UCSD-AML1 (cell line): ENCODE measurements at regions not wholly inside any gene's neighbourhood (a gene's known extent, or its start where the extent isn't known, plus 50 kb on each side); places are given as distances from the start of the nearest gene placed in this dataset.
"Not testable (repeated sequence)": the region's sequence is repeated elsewhere in the genome, so short reads cannot be mapped to it uniquely, and the experiment has no call there.

Experiments
- DNase-seq: peaks from one replicate; lab custom pipeline; 2025; ENCODE audit not compliant: unreplicated experiment; lab: John Stamatoyannopoulos, UW

GRCh38 chr22:35178446-35178845 is 78.8 kb upstream of the HMGXB4 start:
- no peak for DNase-seq

- DNase-seq, result no peak
Observed at GRCh38 chr22:35183917-35184316, 73.4 kb upstream of the HMGXB4 start.

- no peak for DNase-seq
Observed at GRCh38 chr22:35186492-35186891, 70.8 kb upstream of the HMGXB4 start.

- DNase-seq, result not testable (repeated sequence)
Observed at GRCh38 chr22:35188930-35189329, 68.4 kb upstream of the HMGXB4 start.

DNA sequence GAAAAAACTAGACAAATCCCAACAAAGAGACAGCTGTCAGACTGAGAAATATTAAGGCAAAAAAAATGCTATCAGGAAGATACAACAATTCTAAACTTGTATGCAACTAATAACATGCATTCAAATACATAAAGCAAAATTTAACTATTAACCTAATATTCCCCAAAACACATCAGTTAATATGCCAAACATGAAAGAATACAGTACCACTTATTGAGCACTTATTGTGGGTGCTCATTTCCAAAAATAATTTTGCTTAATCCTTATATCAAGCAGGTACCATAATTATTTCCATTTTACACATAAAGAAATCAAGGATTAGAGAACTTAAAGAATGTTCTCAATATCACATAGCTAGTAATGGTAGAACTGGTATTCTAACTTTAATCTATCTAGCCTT is 67.7 kb upstream of the HMGXB4 start:
- no peak for DNase-seq

GRCh38 chr22:35191412-35191811 is 65.9 kb upstream of the HMGXB4 start:
- DNase-seq, result no peak

DNA sequence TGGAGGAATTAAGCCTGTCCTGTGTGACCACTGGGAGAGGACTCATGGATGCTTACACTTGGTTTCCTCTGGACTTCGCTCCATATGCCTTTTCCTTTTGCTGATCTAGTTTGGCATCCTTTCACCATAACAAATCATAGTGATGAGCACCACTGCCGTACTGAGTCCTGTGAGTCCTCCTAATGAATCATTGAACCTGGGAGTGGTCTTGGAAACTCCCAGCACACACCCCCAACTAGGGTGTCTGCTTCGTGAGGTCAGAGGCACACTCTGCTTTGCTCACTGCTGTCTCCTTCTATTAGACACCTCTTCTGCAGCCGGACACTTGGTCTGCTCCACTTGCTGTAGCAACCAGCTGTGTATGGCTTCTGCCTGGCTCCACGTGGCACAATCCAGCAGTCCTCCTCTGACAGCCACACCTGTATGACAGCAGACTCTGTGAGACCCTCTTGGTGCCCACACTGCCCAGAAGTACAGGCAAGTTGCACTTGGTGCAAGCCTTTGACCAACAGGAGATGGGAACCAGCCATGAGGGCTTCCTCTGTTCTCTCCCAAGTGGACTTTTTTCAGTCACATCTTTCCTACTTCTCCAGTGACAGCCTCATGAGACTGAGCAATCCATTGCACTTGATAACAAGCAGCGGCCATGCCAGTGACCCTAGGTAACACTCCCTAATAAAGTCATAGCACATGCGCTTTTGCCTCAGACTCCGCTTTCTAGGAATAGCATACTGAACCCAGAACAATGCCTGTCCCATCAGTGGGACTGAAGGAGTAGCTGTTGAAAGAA is 65.0 kb upstream of the HMGXB4 start:
- DNase-seq, result no peak

GRCh38 chr22:35195226-35195625 is 62.1 kb upstream of the HMGXB4 start:
- DNase-seq, result no peak

DNA sequence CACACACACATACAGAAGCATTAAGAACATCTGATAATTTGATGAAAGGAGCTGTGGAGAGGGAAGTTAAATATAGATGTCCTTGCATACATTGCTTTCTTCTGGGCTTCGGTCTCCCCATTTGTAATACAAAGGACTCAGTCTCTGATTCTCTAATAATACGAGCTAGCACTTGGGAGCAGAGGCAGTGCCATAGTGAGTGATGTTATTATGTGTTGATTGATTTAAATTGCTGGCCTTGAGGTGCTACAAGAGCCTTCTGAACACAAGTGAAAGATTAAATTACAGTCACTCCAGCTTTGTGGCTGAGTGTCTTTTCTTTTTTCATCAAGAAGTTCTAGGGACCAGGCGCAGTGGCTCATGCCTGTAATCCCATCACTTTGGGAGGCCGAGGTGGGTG is 61.5 kb upstream of the HMGXB4 start:
- no peak for DNase-seq

GRCh38 chr22:35197071-35197470 is 60.2 kb upstream of the HMGXB4 start:
- no peak for DNase-seq

DNA sequence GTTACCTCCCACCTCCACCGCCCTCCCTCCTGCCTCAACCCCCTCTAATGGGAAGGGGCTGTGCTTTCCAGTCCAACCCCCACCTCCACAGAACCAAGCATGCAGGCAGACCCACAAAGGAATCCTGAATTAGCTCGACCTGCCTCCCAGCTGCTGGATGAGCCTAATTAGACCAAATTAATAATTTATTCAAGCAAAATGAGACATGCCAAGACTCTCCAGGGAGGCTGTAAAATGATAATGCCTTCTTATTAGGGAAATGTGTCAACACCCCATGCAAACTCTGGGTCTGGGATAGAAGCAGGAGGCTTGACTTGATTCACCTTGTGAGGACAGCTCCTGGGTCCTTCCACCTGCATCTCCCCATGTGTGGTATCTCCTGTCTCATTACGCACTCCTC is 59.4 kb upstream of the HMGXB4 start:
- DNase-seq, result no peak

GRCh38 chr22:35198738-35199137 is 58.6 kb upstream of the HMGXB4 start:
- no peak for DNase-seq

DNA sequence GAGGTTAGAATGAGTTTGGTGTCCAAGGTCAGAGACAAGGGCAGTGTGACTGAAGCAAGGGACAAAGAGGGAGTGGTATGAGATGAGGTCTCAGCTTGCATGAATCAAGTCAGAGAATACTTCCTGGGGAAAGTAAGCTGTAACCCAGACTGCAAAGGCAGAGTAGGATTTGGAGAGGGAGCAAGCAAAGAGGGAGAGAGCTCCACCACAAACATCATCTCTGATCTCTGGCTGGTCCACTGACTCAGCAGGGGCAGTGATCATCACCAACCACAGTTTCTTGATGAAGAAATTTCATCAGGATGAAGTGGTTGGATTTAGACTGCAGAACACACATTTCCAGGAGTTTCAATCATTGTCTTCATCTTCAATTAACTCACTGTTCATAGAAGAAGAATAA is 54.9 kb upstream of the HMGXB4 start:
- no peak for DNase-seq

DNA sequence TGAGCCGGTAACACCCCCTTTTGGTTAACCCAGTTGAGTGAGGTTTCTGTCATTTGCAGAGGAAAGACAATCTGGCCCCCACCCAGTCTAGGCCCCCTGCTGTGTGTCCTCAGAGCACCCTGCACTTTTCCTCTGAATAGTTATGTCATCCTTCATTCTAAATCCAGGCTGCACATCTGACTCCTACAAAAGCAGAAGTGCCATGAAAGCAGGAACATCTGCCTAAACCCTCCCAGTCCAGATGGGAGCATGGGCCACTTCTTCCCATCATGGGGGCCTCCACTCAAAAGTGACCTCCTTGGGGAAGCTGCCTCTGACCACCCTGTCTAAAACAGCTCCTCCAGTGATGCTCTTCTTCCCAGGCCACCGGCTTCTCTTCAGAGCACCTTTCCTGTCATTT is 53.7 kb upstream of the HMGXB4 start:
- DNase-seq, result no peak

DNA sequence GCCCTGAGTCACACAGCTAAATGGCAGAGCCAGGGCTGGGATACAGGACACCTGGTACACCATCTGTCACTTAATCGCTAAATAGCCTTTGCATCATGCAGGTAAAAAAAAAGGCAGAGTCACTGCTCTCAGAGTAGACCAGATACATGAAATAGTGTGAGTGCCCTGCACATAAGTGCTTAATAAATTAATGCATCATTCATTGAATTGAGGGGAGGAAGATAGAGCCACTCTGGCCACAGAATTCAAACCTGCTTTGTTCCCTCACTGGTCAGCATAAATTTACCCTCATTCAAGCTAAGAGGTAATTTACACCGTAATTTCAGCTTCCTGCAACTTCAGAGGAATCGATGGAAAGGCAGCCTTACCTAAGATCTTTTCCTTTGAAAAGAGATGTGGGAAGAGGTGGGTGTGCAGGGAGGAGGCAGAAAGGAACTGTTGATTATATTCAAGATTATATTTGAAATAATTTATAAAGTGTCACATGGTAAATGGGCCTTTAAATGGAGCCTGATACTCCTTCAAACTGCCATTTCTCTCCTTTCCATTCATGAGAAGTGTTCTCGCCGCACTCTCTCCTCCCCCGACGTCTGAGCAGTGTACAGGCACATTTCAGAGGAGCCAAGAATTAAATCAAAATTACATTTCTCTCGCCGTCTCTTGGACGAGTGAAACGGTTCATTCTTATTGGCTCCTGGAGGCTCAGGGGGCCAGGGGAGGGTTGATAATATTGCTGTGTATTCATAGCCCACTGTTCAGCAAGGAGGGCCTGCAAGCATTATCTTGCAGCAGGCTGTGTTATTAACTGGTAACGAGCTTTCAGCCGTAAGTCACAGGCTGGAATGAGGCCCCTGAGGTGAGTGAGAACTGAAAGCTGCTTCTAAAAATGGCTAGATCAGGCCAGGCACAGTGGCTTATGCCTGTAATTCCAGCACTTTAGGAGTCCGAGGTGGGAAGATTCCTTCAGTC is 52.2 kb upstream of the HMGXB4 start:
- DNase-seq, result no peak

- no peak for DNase-seq
Observed at GRCh38 chr22:35205961-35206360, 51.3 kb upstream of the HMGXB4 start.

- no peak for DNase-seq
Observed at GRCh38 chr22:35206889-35207288, 50.4 kb upstream of the HMGXB4 start.
